Gastrocnemius medialis (tissue), 4 donors: ENCODE measurements at regions not wholly inside any gene's neighbourhood (a gene's known extent, or its start where the extent isn't known, plus 50 kb on each side); places are given as distances from the start of the nearest gene placed in this dataset.
"Not testable (repeated sequence)": the region's sequence is repeated elsewhere in the genome, so short reads cannot be mapped to it uniquely, and the experiment has no call there.

Source experiments
- ATAC-seq, 2 donors: fragments of 150-250 bp; one replicate each; pipeline ENCODE4 v1.9.1; 2016
- DNase-seq, 2 donors: peaks; one replicate each; pipeline ENCODE4 v3.0.0-alpha.2; 2019
- H3K27ac ChIP-seq, 4 donors: fragments of 200-600 bp; sonication (generic); 1 replicate in 1 of 4; 2 replicates in 3 of 4; pipeline ENCODE4 v1.5.1; 2016 to 2018; ENCODE audit warnings: mild to moderate bottlenecking in 2 of 4, moderate library complexity in 1 of 4
- H3K27me3 ChIP-seq, 3 donors: fragments of 200-600 bp; sonication (generic) in 2 of 3; 1 replicate in 1 of 3; 2 replicates in 2 of 3; pipeline versions ENCODE4 v1.5.1 to v1.6.0; 2016 to 2019; ENCODE audit warnings: mild to moderate bottlenecking in 1 of 3, moderate library complexity in 1 of 3
- H3K36me3 ChIP-seq, 2 donors: fragments of 200-600 bp; sonication (generic) in 1 of 2; one replicate each; pipeline ENCODE4 v1.5.1; 2017 to 2018
- H3K4me1 ChIP-seq, 2 donors: fragments of 200-600 bp; sonication (generic) in 1 of 2; one replicate each; pipeline ENCODE4 v1.5.1; 2016 to 2017; ENCODE audit warnings: mild to moderate bottlenecking in 2 of 2
- H3K4me3 ChIP-seq, 4 donors: fragments of 200-600 bp; sonication (generic) in 3 of 4; 1 replicate in 1 of 4; 2 replicates in 3 of 4; pipeline ENCODE4 v1.5.1; 2016 to 2019; ENCODE audit warnings: mild to moderate bottlenecking in 2 of 4
- H3K9me3 ChIP-seq, 3 donors: fragments of 200-600 bp; sonication (generic) in 2 of 3; 1 replicate in 1 of 3; 2 replicates in 2 of 3; pipeline ENCODE4 v1.5.1; 2016 to 2019
- CTCF ChIP-seq, 5 experiments: fragments of 450-650 bp in 3 of 5; fragments of 200-600 bp in 2 of 5; sonication (generic) in 2 of 5; IDR thresholded peaks in 4 of 5; conservative IDR thresholded peaks in 1 of 5; 1 replicate in 4 of 5; 2 replicates in 1 of 5; pipeline ENCODE4 v1.5.1; 2016 to 2019; ENCODE audit warnings: antibody characterized with exemption in 5 of 5, mild to moderate bottlenecking in 3 of 5, moderate library complexity in 3 of 5
- POLR2A ChIP-seq, 2 donors: fragments of 450-650 bp; IDR thresholded peaks; one replicate each; pipeline ENCODE4 v1.6.1; 2017; ENCODE audit warnings: antibody characterized with exemption in 2 of 2, mild to moderate bottlenecking in 2 of 2, moderate library complexity in 2 of 2
- in situ Hi-C, 4 donors: fragments of 200-750 bp; cut with MboI; loops; one replicate each; pipeline versions ENCODE4 v1.15.0 to v1.8.0; 2017; ENCODE audit warnings: low sequenced_read_pairs in 4 of 4
- intact Hi-C: fragments of 100-400 bp; cut with DNase I; formaldehyde crosslinking; loops from one replicate; pipeline ENCODE4 v1.15.1; 2023; ENCODE audit warnings: low total_unique reads

DNA sequence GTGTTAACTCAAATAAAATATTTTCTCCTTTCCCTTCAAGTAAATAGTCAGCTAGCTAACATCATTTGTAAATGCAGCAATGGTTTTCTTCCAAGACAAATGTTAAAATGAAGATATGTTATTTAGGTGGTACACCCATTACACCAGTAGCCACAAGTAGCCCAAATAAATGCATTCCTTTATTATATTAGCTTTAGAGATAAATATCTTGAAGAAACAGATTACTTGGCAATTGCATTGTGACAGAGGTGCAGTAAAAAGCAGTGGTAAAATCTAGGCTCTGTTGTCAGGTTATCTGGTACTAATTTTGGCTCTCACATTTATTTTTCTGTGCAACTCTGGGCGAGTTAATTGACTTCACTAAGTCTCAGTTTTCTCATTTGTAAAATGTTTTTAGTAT is 193.0 kb downstream of the NAA11 start:
- DNase-seq (no peak), ATAC-seq (no peak)
- Histone ChIP-seq H3K9me3 (no peaks in the 10 kb centered on the region), H3K4me1 (no peaks in the 10 kb centered on the region), H3K36me3 (no peaks in the 10 kb centered on the region), H3K4me3 (no peak overlapping the region), H3K27ac (no peak overlapping the region), H3K27me3 (no peaks in the 10 kb centered on the region)
- in situ Hi-C loops: no loop called here
- TF ChIP-seq CTCF (IDR thresholded peaks at IDR 0.05 in 4 of 5, conservative IDR thresholded peaks at IDR 0.05 in 1 of 5): no peak
- no peak for TF ChIP-seq POLR2A (IDR thresholded peaks at IDR 0.05)
- intact Hi-C loops: no loop called here

- intact Hi-C loops: no loop called here
- ATAC-seq: no peak
- no peak overlapping the region for H3K27ac ChIP-seq
- DNase-seq: no peak
- H3K36me3 ChIP-seq: no peaks in the 10 kb centered on the region
- H3K9me3 ChIP-seq: no peaks in the 10 kb centered on the region
- no peak overlapping the region for H3K4me3 ChIP-seq
- no peaks in the 10 kb centered on the region for H3K27me3 ChIP-seq
- in situ Hi-C loops: no loop called here
- H3K4me1 ChIP-seq: no peaks in the 10 kb centered on the region
- no peak for TF ChIP-seq CTCF (IDR thresholded peaks at IDR 0.05 in 4 of 5, conservative IDR thresholded peaks at IDR 0.05 in 1 of 5)
- TF ChIP-seq POLR2A (IDR thresholded peaks at IDR 0.05): no peak
These were observed 182.7 kb upstream of the PAQR3 start for GRCh38 chr4:79121875-79122358.

DNA sequence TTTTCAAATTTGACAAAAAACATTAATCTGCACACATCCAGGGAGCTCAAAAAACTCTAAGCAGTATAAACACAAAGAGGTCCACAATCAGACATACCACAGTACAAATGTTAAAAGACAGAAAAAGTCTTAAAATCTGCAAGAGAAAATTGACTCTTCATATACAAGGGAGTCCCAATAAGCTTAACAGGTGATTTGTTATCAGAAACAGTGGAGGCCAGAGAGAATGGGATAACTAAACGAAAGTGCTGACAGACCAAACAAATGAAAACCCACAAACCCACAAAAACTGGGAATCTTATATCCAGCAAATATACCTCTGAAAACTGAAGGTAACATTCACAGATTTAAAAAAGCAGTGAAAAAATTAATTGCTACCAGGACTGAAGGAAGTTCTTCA is 182.0 kb upstream of the PAQR3 start:
- Histone ChIP-seq H3K36me3 (no peaks in the 10 kb centered on the region), H3K27ac (no peak overlapping the region), H3K9me3 (no peaks in the 10 kb centered on the region), H3K4me1 (no peaks in the 10 kb centered on the region), H3K27me3 (no peaks in the 10 kb centered on the region), H3K4me3 (no peak overlapping the region)
- DNase-seq (no peak), ATAC-seq (no peak)
- TF ChIP-seq CTCF (IDR thresholded peaks at IDR 0.05 in 4 of 5, conservative IDR thresholded peaks at IDR 0.05 in 1 of 5): no peak
- no peak for TF ChIP-seq POLR2A (IDR thresholded peaks at IDR 0.05)
- in situ Hi-C loops (no loop called here), intact Hi-C loops (no loop called here)

DNA sequence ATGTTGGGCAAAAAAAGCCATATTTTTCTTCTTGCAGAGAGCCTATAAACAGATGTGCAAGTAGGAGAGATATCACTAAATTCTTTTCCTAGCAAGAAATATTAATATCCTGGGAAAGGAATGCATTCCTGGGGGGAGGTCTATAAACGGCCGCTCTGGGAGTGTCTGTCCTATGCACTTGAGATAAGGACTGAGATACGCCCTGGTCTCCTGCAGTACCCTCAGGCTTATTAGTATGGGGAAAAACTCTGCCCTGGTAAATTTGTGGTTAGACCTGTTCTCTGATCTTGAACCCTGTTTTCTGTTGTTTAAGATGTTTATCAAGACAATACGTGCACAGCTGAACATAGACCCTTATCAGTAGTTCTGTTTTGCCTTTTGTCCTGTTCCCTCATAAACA is 177.8 kb upstream of the PAQR3 start:
- H3K27ac ChIP-seq, H3K9me3 ChIP-seq, H3K27me3 ChIP-seq, H3K4me1 ChIP-seq, DNase-seq, H3K4me3 ChIP-seq, in situ Hi-C loops, ATAC-seq, H3K36me3 ChIP-seq, intact Hi-C loops: not testable (repeated sequence)

DNA sequence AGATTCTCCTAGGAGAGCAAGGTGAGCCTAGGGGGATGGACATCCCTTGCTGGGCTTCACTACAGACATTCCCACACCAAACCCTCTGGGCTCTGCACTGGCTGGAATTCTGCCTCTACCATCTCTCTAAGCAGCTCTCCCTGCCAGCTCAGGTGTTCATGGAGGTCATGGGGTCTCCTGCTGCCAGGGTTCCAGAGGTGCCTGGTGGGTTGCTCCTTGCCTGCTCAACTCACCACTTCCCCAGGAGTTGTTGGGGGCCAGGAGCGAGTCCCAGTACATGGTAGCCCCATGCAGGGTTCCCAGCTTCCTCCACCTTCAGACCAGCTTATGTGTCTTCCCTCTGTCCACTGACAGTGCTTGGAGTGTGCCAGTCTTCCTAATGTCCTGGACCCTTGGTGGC is 167.8 kb upstream of the PAQR3 start:
- no peaks in the 10 kb centered on the region for H3K4me1 ChIP-seq
- no peaks in the 10 kb centered on the region for H3K27me3 ChIP-seq
- intact Hi-C loops (no loop called here), in situ Hi-C loops (no loop called here)
- no peaks in the 10 kb centered on the region for H3K9me3 ChIP-seq
- H3K36me3 ChIP-seq: no peaks in the 10 kb centered on the region
- no peak for TF ChIP-seq POLR2A (IDR thresholded peaks at IDR 0.05)
- no peak for TF ChIP-seq CTCF (IDR thresholded peaks at IDR 0.05 in 4 of 5, conservative IDR thresholded peaks at IDR 0.05 in 1 of 5)
- ATAC-seq (no peak), DNase-seq (no peak)
- no peak overlapping the region for H3K27ac ChIP-seq
- H3K4me3 ChIP-seq: no peak overlapping the region
